Sigmoid colon (tissue), 4 donors: ENCODE measurements at regions not wholly inside any gene's neighbourhood (a gene's known extent, or its start where the extent isn't known, plus 50 kb on each side); places are given as distances from the start of the nearest gene placed in this dataset.

Source experiments
- EP300 ChIP-seq, 4 donors: sonication (generic); formaldehyde crosslinking; IDR thresholded peaks; one replicate each; pipeline ENCODE4 v1.6.1; 2017; ENCODE audit warnings: antibody characterized with exemption in 4 of 4
- POLR2A ChIP-seq, 2 donors: fragments of 450-650 bp; IDR thresholded peaks; one replicate each; pipeline ENCODE4 v1.6.1; 2016; ENCODE audit warnings: antibody characterized with exemption in 2 of 2, mild to moderate bottlenecking in 2 of 2, moderate library complexity in 2 of 2
- TF ChIP-seq, protein P1 (sequence below), 4 experiments: fragments of 450-650 bp in 3 of 4; fragments of 200-600 bp in 1 of 4; IDR thresholded peaks; one replicate each; pipeline ENCODE4 v1.5.1; 2016 to 2019; ENCODE audit warnings: antibody characterized with exemption in 4 of 4, mild to moderate bottlenecking in 3 of 4, moderate library complexity in 2 of 4

DNA sequence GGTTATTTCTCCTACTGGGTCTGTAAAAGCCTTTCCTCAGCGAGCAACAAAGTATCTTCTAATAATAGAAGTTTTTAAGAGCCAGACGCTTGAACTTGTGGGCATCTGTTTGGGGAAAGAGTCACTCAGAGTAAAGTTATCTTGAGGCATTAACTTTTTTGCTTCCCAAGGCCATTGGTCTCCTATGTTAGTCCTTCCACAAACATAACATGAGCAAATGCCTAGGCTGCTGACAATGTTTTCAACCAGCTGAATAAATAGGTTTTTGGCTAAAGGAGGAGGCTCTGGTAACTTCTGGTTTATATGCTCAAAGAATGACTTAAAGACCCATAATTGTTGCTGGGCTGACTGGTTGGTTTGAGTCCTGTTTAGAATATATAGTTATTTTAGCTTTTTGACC, 213.5 kb upstream of the SYNCRIP start:
- TF ChIP-seq, protein P1, sequence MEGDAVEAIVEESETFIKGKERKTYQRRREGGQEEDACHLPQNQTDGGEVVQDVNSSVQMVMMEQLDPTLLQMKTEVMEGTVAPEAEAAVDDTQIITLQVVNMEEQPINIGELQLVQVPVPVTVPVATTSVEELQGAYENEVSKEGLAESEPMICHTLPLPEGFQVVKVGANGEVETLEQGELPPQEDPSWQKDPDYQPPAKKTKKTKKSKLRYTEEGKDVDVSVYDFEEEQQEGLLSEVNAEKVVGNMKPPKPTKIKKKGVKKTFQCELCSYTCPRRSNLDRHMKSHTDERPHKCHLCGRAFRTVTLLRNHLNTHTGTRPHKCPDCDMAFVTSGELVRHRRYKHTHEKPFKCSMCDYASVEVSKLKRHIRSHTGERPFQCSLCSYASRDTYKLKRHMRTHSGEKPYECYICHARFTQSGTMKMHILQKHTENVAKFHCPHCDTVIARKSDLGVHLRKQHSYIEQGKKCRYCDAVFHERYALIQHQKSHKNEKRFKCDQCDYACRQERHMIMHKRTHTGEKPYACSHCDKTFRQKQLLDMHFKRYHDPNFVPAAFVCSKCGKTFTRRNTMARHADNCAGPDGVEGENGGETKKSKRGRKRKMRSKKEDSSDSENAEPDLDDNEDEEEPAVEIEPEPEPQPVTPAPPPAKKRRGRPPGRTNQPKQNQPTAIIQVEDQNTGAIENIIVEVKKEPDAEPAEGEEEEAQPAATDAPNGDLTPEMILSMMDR (IDR thresholded peaks at IDR 0.05): no peak
- no peak for TF ChIP-seq POLR2A (IDR thresholded peaks at IDR 0.05)
- no peak for TF ChIP-seq EP300 (IDR thresholded peaks at IDR 0.05)
